Cardiac muscle cell (in vitro differentiated cells and primary cell): ENCODE measurements at regions not wholly inside any gene's neighbourhood (a gene's known extent, or its start where the extent isn't known, plus 50 kb on each side); places are given as distances from the start of the nearest gene placed in this dataset.
"Not testable (repeated sequence)": the region's sequence is repeated elsewhere in the genome, so short reads cannot be mapped to it uniquely, and the experiment has no call there.

Experiments used
- DNase-seq, 2 donors: peaks; one replicate each; pipeline versions ENCODE4 v3.0.0 to v3.0.0-alpha.2; 2010 to 2017; ENCODE audit warnings: low read depth in 1 of 2, low spot score in 1 of 2
- H3K27ac ChIP-seq: fragments of 200-600 bp; sonication (generic); 2 replicates; pipeline ENCODE4 v1.5.1; 2016
- H3K27me3 ChIP-seq: fragments of 200-600 bp; sonication (generic); 2 replicates; pipeline ENCODE4 v1.6.0; 2016; ENCODE audit warnings: control low read depth
- H3K36me3 ChIP-seq: fragments of 200-600 bp; sonication (generic); 2 replicates; pipeline ENCODE4 v1.5.1; 2016; ENCODE audit warnings: control low read depth
- H3K4me1 ChIP-seq: fragments of 200-600 bp; sonication (generic); 2 replicates; pipeline ENCODE4 v1.8.1; 2017; ENCODE audit warnings: low read depth, mild to moderate bottlenecking, mixed run types
- H3K4me3 ChIP-seq: fragments of 200-600 bp; sonication (generic); 2 replicates; pipeline ENCODE4 v1.5.1; 2016; ENCODE audit warnings: mild to moderate bottlenecking
- H3K9me3 ChIP-seq: fragments of 200-600 bp; sonication (generic); 2 replicates; pipeline ENCODE4 v1.5.1; 2017; ENCODE audit warnings: low read depth, mild to moderate bottlenecking, control low read depth
- TF ChIP-seq, protein P1 (sequence below): IDR thresholded peaks from 2 replicates; pipeline ENCODE4 v1.5.1; 2012; ENCODE audit warnings: low read depth, mild to moderate bottlenecking, low read length

DNA sequence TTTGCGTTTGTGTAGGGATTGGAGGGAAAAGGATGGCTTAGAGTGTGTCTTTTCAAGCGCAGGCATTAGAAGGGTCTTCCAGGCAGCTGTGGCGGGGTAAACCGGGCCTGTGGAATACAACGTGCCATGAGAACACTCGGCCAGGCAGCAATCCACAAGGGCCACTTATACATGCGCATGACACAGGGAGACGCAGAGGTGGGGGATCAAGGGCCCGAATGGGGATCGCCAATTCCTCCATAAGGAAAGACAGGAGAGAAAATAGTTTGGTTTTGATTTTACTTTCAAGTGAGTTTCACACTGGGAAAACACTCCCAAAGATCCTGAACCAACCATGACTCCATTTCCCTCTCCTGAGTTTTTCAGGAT lies 71.6 kb downstream of the SPRING1 start:
- Histone ChIP-seq H3K27me3 (no peaks in the 10 kb centered on the region), H3K4me3 (no peak overlapping the region), H3K4me1 (peaks cover 7% of the 10 kb centered on the region), H3K9me3 (no peaks in the 10 kb centered on the region), H3K36me3 (no peaks in the 10 kb centered on the region), H3K27ac (no peak overlapping the region)
- TF ChIP-seq, protein P1, sequence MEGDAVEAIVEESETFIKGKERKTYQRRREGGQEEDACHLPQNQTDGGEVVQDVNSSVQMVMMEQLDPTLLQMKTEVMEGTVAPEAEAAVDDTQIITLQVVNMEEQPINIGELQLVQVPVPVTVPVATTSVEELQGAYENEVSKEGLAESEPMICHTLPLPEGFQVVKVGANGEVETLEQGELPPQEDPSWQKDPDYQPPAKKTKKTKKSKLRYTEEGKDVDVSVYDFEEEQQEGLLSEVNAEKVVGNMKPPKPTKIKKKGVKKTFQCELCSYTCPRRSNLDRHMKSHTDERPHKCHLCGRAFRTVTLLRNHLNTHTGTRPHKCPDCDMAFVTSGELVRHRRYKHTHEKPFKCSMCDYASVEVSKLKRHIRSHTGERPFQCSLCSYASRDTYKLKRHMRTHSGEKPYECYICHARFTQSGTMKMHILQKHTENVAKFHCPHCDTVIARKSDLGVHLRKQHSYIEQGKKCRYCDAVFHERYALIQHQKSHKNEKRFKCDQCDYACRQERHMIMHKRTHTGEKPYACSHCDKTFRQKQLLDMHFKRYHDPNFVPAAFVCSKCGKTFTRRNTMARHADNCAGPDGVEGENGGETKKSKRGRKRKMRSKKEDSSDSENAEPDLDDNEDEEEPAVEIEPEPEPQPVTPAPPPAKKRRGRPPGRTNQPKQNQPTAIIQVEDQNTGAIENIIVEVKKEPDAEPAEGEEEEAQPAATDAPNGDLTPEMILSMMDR, result no peak
- no peak for DNase-seq

DNA sequence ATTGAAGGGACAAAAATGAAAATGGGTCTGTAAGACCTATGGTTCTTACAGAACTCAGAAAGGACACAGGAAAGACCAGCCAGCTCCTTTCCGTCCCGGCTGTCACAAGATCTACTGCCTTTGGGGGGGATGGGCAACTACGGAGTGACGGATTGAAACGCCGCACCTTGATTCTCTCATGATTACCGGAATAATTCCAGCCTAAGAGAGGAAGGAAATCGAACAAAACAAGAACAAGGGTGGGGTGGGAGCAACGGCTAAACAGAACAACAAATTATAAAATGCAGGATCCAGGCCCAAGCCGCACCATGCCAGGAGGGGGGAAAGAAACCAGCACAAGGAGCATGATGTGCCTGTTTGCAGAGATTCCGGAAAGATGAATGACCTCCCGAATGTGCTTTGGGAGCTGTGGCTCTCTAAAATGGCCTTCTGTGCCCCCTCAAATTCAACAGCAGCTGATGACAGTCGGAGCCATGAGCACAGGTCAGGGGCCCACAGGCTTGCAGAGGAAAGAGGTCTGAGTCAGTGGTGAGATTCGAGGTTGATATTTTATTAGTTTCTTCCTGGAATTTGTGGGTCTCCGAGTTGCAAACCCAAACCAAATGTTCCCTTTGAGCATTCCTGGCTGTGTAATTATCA lies 72.1 kb downstream of the SPRING1 start:
- peaks cover 7% of the 10 kb centered on the region for H3K4me1 ChIP-seq
- H3K4me3 ChIP-seq, result no peak overlapping the region
- no peaks in the 10 kb centered on the region for H3K27me3 ChIP-seq
- TF ChIP-seq, protein P1, result no peak
- no peak for DNase-seq
- H3K9me3 ChIP-seq, result no peaks in the 10 kb centered on the region
- no peak overlapping the region for H3K27ac ChIP-seq
- H3K36me3 ChIP-seq, result no peaks in the 10 kb centered on the region

DNA sequence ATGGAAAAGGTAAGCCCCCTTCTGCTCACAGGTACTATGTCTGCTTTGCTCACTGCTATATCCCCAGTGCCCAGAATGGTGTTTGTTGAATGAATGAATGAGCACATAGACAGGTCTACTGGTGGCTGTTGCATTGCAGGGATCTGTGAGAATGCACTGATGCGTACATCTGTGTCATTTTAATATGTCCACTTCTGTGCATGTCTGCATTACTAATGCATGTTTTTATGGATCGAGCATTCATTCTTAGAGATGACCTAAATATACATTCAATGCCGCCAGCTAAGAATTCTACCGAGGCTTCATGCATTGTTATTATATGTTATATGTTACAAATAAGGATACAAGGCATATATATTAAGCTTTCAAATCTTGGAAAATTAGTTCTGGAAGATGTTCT lies 73.8 kb downstream of the SPRING1 start:
- no peak overlapping the region for H3K4me3 ChIP-seq

DNA sequence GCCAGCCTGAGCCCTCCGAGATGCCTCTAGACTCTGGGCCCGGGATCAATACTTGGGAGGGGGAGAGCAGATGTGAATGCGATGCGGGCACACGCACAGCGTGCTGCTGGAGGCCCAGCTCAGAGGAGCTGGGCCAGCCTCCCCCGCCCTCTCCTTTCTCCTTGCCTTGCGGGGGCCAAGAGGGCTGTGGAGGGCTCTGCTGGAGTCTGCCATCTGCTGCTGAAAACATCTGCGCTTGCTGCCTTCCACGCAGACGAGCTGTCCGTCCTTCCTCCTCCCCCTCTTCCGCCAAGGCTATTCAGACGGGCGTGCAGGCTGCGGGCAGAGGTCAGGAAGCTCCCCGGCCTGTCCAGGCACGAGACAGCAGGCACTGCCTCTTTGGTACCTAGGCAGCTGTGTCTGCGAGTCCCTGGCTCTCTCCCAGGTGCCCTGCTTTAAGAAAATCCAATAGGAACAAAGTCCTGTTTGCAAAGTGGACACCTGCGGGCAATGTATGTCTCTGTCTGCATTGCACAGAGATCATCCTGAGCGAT lies 75.2 kb downstream of the SPRING1 start:
- Histone ChIP-seq H3K9me3 (no peaks in the 10 kb centered on the region), H3K36me3 (no peaks in the 10 kb centered on the region), H3K4me1 (peaks cover 12% of the 10 kb centered on the region), H3K27ac (no peak overlapping the region), H3K4me3 (no peak overlapping the region), H3K27me3 (no peaks in the 10 kb centered on the region)
- TF ChIP-seq, protein P1, result no peak
- peak in 1 of 2 donors; percentile 35 for DNase-seq

More for the DNA sequence above, 73.8 kb downstream of the SPRING1 start:
- H3K36me3 ChIP-seq, result no peaks in the 10 kb centered on the region
- DNase-seq, result no peak
- no peaks in the 10 kb centered on the region for H3K27me3 ChIP-seq
- TF ChIP-seq, protein P1, result no peak
- no peaks in the 10 kb centered on the region for H3K9me3 ChIP-seq
- no peak overlapping the region for H3K27ac ChIP-seq
- H3K4me1 ChIP-seq, result peaks cover 7% of the 10 kb centered on the region

DNA sequence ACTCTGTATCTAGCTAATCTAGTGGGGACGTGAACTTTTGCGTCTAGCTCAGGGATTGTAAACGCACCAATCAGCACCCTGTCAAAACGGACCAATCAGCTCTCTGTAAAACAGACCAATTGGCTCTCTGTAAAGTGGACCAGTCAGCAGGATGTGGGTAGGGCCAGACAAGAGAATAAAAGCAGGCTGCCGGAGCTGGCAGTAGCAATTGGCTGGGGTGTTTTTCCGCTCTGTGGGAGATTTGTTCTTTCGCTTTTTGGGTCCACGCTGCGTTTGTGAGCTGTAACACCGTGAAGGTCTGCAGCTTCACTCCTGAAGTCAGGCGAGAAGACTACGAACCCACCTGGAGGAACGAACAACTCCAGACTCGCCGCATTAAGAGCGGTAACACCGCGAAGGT lies 76.5 kb downstream of the SPRING1 start:
- TF ChIP-seq, protein P1, result no peak
- H3K27ac ChIP-seq, result no peak overlapping the region
- no peaks in the 10 kb centered on the region for H3K36me3 ChIP-seq
- no peak overlapping the region for H3K4me3 ChIP-seq
- no peaks in the 10 kb centered on the region for H3K9me3 ChIP-seq
- H3K4me1 ChIP-seq, result peaks cover 12% of the 10 kb centered on the region
- no peak for DNase-seq
- H3K27me3 ChIP-seq, result no peaks in the 10 kb centered on the region

DNA sequence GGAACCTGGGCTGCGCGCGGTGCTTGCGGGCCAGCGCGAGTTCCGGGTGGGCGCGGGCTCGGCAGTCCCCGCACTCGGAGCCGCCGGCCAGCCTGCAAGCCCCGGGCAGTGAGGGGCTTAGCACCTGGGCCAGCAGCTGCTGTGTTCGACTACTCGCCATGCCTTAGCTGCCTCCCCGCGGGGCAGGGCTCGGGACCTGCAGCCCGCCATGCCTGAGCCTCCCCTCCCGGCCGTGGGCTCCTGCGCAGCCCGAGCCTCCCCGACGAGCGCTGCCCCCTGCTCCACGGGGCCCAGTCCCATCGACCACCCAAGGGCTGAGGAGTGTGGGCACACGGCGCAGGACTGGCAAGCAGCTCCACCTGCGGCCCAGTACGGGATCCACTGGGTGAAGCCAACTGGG lies 77.1 kb downstream of the SPRING1 start:
- DNase-seq, H3K36me3 ChIP-seq, H3K4me3 ChIP-seq, H3K27ac ChIP-seq, H3K9me3 ChIP-seq, H3K27me3 ChIP-seq: not testable (repeated sequence)
- peaks cover 12% of the 10 kb centered on the region for H3K4me1 ChIP-seq
